ENCODE measurements at regions not wholly inside any gene's neighbourhood (a gene's known extent, or its start where the extent isn't known, plus 50 kb on each side); places are given as distances from the start of the nearest gene placed in this dataset.
"Not testable (repeated sequence)": the region's sequence is repeated elsewhere in the genome, so short reads cannot be mapped to it uniquely, and the experiment has no call there.

DNA sequence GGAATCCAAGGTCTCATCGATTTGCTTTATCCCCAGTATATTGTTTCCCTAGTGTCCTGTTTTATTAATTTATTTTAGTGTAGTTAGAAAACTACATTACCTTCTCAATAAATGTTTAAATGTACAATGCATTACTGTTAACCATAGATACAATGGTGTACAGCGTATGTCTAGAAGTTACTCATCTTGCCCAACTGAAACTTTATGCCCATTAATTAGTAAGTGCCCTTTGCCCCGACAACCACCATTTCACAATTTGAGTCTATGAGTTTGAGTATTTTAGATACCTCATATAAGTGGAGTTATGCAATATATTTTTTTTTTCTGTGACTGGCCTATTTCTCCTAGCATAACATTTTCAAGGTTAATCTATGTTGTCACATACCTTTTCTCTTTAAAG, 1343.0 kb upstream of the SLC39A10 start:
- H3K4me3 ChIP-seq (ENCODE audit: low read length): no peak overlapping the region
- H3K27me3 ChIP-seq (ENCODE audit: control insufficient read depth, insufficient read depth, low read length): no peaks in the 10 kb centered on the region
- H3K4me1 ChIP-seq (ENCODE audit: control insufficient read depth, insufficient read depth, low read length): no peaks in the 10 kb centered on the region
- H3K36me3 ChIP-seq (ENCODE audit: control insufficient read depth, insufficient read depth, low read length): no peaks in the 10 kb centered on the region
- no peak overlapping the region for H3K9ac ChIP-seq (ENCODE audit: low read length)
- no peak overlapping the region for H3K27ac ChIP-seq (ENCODE audit: low read depth, low read length)

DNA sequence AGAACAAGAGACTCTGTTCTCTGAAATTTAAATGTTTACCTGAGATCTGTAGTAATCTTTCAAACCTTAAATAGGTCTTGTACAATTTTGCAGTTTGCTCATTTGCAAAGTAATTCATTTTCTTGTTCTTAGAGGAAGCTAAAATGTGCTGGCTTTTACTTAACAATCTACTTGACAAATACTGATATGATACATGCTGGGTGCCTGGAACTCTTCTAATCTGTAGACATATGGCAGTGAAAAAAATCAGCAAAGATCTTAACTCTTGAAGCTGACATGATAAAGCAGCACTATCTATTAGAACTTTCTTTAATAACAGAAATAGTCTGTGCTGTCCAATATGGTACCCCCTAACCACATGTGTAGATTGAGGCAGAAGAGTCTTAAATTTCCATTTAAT, 1352.8 kb upstream of the SLC39A10 start:
- Histone ChIP-seq H3K36me3 (ENCODE audit: control insufficient read depth, insufficient read depth, low read length) (no peaks in the 10 kb centered on the region), H3K9ac (ENCODE audit: low read length) (no peak overlapping the region), H3K27ac (ENCODE audit: low read depth, low read length) (no peak overlapping the region), H3K27me3 (ENCODE audit: control insufficient read depth, insufficient read depth, low read length) (no peaks in the 10 kb centered on the region), H3K4me3 (ENCODE audit: low read length) (no peak overlapping the region), H3K4me1 (ENCODE audit: control insufficient read depth, insufficient read depth, low read length) (no peaks in the 10 kb centered on the region)

DNA sequence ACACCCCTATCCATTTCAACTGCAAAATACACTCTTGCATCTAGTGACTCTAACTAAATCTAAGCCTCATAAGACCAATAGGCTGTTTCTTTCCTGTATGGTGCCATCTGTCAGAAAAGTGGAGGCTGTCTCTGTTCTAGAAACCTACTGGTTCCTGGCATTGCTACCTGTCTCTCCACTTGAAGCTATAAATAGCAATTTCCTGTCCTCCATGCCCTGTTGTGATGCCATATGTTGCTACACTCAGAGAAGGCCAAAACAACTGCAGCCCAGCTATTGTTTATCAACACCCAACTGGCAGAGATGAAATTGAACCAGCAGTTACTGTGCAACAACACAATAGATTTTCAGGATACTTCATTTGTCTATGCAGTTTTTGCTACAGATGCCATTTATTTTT, 1355.1 kb upstream of the SLC39A10 start:
- Histone ChIP-seq H3K9ac (ENCODE audit: low read length) (no peak overlapping the region), H3K36me3 (ENCODE audit: control insufficient read depth, insufficient read depth, low read length) (no peaks in the 10 kb centered on the region), H3K4me1 (ENCODE audit: control insufficient read depth, insufficient read depth, low read length) (no peaks in the 10 kb centered on the region), H3K4me3 (ENCODE audit: low read length) (no peak overlapping the region), H3K27me3 (ENCODE audit: control insufficient read depth, insufficient read depth, low read length) (no peaks in the 10 kb centered on the region), H3K27ac (ENCODE audit: low read depth, low read length) (no peak overlapping the region)

DNA sequence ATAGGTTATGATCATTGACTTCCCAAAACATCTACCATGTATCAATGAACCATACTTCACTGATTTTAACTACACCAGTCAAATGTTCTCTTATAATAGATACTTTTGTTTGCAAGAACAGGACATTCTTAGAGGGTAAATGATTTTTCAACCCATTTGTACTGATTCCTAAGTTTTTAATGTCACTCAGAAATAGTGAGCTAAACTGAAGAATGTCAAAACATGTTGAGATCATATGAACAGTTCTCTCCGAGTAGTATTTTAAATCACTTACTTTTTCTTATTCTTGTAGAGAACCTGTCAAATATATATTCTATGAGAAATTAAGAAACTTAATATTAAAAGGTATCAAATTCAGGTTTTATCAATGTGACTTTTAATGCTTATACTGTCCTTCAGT, 1362.9 kb upstream of the SLC39A10 start:
- no peaks in the 10 kb centered on the region for H3K4me1 ChIP-seq (ENCODE audit: control insufficient read depth, insufficient read depth, low read length)
- no peaks in the 10 kb centered on the region for H3K27me3 ChIP-seq (ENCODE audit: control insufficient read depth, insufficient read depth, low read length)
- no peak overlapping the region for H3K9ac ChIP-seq (ENCODE audit: low read length)
- H3K4me3 ChIP-seq (ENCODE audit: low read length): no peak overlapping the region
- H3K36me3 ChIP-seq (ENCODE audit: control insufficient read depth, insufficient read depth, low read length): no peaks in the 10 kb centered on the region
- H3K27ac ChIP-seq (ENCODE audit: low read depth, low read length): no peak overlapping the region

DNA sequence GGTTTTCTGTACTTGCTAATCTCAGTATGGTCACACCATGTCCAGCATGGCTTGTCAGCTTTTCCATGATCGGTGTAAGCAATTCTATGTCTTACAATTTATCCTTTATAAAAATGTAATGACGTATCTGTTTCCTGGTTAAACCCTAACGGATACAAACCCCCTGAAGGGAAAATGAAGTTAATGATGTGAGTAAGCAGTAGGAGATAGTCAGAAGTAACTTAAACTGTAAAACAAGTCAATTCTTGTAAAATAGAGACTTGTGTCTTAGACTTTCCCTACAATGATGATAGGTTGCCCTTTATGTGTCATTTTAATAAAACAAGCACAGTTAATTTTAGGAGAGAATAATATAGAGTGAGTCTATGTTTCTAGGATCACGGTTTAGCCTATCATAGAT, 1365.9 kb upstream of the SLC39A10 start:
- H3K4me3 ChIP-seq (ENCODE audit: low read length): no peak overlapping the region
- H3K27ac ChIP-seq (ENCODE audit: low read depth, low read length): no peak overlapping the region
- no peaks in the 10 kb centered on the region for H3K36me3 ChIP-seq (ENCODE audit: control insufficient read depth, insufficient read depth, low read length)
- H3K9ac ChIP-seq (ENCODE audit: low read length): no peak overlapping the region
- no peaks in the 10 kb centered on the region for H3K27me3 ChIP-seq (ENCODE audit: control insufficient read depth, insufficient read depth, low read length)
- H3K4me1 ChIP-seq (ENCODE audit: control insufficient read depth, insufficient read depth, low read length): no peaks in the 10 kb centered on the region

DNA sequence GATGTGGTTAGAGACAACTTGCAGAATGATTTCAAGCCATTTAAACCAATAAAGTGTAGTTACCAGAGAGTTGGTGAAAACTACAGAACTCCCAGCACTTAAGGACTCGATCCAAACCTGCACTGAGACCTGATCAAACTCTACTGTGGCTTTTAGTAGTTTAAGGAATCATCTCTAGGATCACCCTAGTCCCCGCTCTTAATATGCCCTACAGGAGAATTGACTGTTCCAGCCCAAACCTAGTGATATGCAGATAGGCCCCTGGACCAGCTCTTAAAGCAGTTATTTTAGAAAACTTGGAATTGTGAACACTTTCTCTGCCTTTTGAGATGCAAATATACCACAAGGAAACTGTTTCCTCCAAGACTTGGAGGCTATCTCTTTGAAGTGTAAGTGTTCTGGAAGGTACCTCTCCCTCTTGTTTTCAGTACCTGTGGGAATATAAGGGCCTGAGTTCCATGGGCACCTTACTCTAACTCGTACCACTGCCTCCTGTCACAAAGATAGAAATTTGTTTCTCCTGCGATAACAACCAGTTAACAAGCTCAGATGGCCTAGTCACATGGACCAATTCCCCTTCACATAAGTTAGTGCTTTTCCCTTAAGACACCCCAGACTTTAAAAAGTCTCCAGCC, 1367.2 kb upstream of the SLC39A10 start:
- no peak overlapping the region for H3K4me3 ChIP-seq (ENCODE audit: low read length)
- H3K27me3 ChIP-seq (ENCODE audit: control insufficient read depth, insufficient read depth, low read length): no peaks in the 10 kb centered on the region
- no peaks in the 10 kb centered on the region for H3K36me3 ChIP-seq (ENCODE audit: control insufficient read depth, insufficient read depth, low read length)
- no peak overlapping the region for H3K27ac ChIP-seq (ENCODE audit: low read depth, low read length)
- H3K9ac ChIP-seq (ENCODE audit: low read length): no peak overlapping the region
- no peaks in the 10 kb centered on the region for H3K4me1 ChIP-seq (ENCODE audit: control insufficient read depth, insufficient read depth, low read length)

DNA sequence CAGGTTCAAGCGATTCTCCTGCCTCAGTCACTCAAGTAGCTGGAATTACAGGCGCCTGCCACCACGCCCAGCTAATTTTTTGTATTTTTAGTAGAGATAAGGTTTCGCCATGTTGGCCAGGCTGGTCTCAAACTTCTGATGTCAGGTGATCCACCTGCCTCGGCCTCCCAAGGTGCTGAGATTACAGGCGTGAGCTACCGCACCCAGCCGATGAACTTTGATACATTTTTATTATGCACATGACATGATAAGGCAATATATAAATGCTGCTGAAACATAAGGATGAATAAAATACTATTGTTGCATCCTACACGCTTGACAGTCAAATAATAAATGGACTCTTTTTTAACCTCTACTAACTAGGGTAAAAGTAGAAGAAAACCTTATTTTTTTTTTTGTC, 1380.4 kb upstream of the SLC39A10 start:
- not testable (repeated sequence) for H3K9ac ChIP-seq (ENCODE audit: low read length); H3K27ac ChIP-seq (ENCODE audit: low read depth, low read length); H3K27me3 ChIP-seq (ENCODE audit: control insufficient read depth, insufficient read depth, low read length); H3K4me1 ChIP-seq (ENCODE audit: control insufficient read depth, insufficient read depth, low read length); H3K4me3 ChIP-seq (ENCODE audit: low read length); H3K36me3 ChIP-seq (ENCODE audit: control insufficient read depth, insufficient read depth, low read length)

DNA sequence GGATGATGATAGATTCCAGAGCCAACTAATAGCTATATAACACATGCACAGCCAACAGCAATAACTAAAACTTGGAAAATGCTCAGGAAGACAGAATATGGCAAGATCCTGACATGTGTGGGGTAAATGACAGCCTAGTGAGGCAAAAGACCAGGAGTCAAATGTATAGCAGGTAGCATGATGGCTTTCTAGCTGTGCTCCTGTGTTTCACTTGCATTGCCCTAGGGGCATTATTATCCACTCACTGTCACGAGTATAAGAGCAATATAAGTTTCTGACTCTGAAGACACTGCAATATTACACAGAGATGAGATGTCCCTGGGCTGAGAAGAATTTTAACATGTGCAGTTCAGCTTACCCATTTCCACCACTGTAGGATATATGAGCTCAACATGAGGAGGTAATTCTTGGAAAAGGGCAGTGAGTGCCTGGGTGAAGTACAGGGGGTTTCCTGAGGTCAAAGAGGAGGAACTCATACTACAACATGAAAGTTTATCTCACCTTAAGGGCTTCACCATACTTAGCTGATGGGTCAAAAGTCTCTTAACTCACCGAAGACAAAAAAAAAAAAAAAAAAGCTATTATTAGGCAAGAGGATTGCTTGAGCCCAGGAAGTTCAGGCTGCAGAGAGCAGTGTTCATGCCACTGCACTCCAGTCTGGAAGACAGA, 1385.6 kb upstream of the SLC39A10 start:
- Histone ChIP-seq H3K4me3 (ENCODE audit: low read length) (no peak overlapping the region), H3K27me3 (ENCODE audit: control insufficient read depth, insufficient read depth, low read length) (no peaks in the 10 kb centered on the region), H3K4me1 (ENCODE audit: control insufficient read depth, insufficient read depth, low read length) (no peaks in the 10 kb centered on the region), H3K27ac (ENCODE audit: low read depth, low read length) (no peak overlapping the region), H3K9ac (ENCODE audit: low read length) (no peak overlapping the region), H3K36me3 (ENCODE audit: control insufficient read depth, insufficient read depth, low read length) (no peaks in the 10 kb centered on the region)

DNA sequence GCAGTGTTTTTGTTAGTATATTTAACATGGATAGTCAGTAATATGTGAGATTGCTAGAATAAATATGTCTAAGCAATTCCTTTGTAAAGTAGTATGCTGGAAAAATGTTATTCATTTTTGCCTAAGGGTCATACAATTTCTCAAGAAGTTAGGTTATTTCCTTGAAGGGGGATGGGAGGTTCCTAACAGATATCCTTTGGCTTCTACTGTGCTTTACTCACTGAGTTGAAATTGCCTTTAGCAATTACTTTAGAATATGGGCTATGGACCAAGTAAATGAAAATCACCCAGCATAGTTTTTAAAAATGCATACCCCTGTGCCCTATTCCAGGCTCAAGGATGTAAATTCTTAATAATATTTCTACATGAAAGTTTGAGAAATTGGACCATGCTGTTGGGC, 1386.4 kb upstream of the SLC39A10 start:
- H3K36me3 ChIP-seq (ENCODE audit: control insufficient read depth, insufficient read depth, low read length): no peaks in the 10 kb centered on the region
- H3K27me3 ChIP-seq (ENCODE audit: control insufficient read depth, insufficient read depth, low read length): no peaks in the 10 kb centered on the region
- H3K4me1 ChIP-seq (ENCODE audit: control insufficient read depth, insufficient read depth, low read length): no peaks in the 10 kb centered on the region
- H3K9ac ChIP-seq (ENCODE audit: low read length): no peak overlapping the region
- no peak overlapping the region for H3K4me3 ChIP-seq (ENCODE audit: low read length)
- H3K27ac ChIP-seq (ENCODE audit: low read depth, low read length): no peak overlapping the region

DNA sequence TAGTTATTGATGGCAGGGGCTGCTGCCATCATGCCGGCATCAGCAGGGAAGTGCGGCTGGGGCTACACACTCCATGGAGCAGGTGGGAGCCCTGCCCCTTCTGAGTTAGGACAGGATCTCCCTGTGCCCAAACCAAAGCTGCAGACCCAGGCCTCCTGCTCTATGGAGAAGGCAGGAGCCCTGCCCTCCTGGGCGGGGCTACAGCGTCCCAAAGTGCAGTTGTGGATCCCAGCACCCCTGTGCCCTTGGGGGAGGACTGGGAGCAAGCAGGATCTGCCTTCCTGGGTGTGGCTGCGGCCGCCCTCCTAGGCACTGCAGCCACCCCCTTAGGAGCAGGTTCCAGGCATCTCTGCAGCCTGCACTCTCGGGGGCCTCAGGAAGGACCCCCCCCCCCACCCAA, 1392.4 kb upstream of the SLC39A10 start:
- H3K4me1 ChIP-seq (ENCODE audit: control insufficient read depth, insufficient read depth, low read length): no peaks in the 10 kb centered on the region
- H3K27me3 ChIP-seq (ENCODE audit: control insufficient read depth, insufficient read depth, low read length): no peaks in the 10 kb centered on the region
- H3K4me3 ChIP-seq (ENCODE audit: low read length): no peak overlapping the region
- H3K9ac ChIP-seq (ENCODE audit: low read length): no peak overlapping the region
- no peaks in the 10 kb centered on the region for H3K36me3 ChIP-seq (ENCODE audit: control insufficient read depth, insufficient read depth, low read length)
- H3K27ac ChIP-seq (ENCODE audit: low read depth, low read length): no peak overlapping the region

DNA sequence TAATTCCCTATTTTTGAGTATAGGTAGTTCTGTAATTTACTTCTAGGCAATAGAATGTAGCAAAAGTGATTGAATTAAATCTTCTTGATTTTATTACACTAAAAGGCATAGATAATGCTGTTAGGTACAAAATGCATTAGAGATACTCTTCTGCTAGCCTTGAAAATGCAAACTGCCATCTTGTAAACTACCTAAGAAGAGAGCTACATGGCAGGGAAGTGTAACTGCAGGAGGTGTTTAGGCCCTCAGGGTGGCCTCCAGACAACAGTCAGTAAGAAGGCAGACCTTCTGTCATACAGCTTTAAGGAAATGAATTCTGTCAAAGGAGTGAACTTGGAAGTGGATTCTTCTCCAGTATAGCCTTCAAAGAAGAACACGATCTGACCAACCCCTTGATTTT, 1396.8 kb upstream of the SLC39A10 start:
- no peaks in the 10 kb centered on the region for H3K27me3 ChIP-seq (ENCODE audit: control insufficient read depth, insufficient read depth, low read length)
- H3K4me1 ChIP-seq (ENCODE audit: control insufficient read depth, insufficient read depth, low read length): no peaks in the 10 kb centered on the region
- H3K36me3 ChIP-seq (ENCODE audit: control insufficient read depth, insufficient read depth, low read length): no peaks in the 10 kb centered on the region
- H3K4me3 ChIP-seq (ENCODE audit: low read length): no peak overlapping the region
- no peak overlapping the region for H3K27ac ChIP-seq (ENCODE audit: low read depth, low read length)
- H3K9ac ChIP-seq (ENCODE audit: low read length): no peak overlapping the region

DNA sequence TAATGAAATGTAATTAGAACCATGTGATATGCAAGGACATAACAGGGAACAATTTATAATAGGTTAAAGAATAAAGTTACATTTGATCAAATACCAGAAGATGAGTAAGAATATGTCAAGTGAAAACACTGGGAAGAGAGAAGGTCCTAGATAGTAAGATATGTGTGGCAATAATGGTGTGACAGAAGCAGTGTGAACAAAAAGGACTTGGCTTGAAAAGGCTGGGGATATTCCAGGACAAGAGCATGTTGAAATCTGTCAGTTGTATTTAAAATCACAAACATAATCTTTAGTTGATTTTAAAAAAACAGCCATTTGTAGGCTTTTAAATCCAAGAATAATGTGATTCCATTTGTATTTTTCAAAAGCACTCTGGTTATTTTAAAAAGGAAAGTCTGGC, 1399.9 kb upstream of the SLC39A10 start:
- H3K4me3 ChIP-seq (ENCODE audit: low read length): no peak overlapping the region
- no peak overlapping the region for H3K27ac ChIP-seq (ENCODE audit: low read depth, low read length)
- no peak overlapping the region for H3K9ac ChIP-seq (ENCODE audit: low read length)
- no peaks in the 10 kb centered on the region for H3K36me3 ChIP-seq (ENCODE audit: control insufficient read depth, insufficient read depth, low read length)
- no peaks in the 10 kb centered on the region for H3K27me3 ChIP-seq (ENCODE audit: control insufficient read depth, insufficient read depth, low read length)
- no peaks in the 10 kb centered on the region for H3K4me1 ChIP-seq (ENCODE audit: control insufficient read depth, insufficient read depth, low read length)

DNA sequence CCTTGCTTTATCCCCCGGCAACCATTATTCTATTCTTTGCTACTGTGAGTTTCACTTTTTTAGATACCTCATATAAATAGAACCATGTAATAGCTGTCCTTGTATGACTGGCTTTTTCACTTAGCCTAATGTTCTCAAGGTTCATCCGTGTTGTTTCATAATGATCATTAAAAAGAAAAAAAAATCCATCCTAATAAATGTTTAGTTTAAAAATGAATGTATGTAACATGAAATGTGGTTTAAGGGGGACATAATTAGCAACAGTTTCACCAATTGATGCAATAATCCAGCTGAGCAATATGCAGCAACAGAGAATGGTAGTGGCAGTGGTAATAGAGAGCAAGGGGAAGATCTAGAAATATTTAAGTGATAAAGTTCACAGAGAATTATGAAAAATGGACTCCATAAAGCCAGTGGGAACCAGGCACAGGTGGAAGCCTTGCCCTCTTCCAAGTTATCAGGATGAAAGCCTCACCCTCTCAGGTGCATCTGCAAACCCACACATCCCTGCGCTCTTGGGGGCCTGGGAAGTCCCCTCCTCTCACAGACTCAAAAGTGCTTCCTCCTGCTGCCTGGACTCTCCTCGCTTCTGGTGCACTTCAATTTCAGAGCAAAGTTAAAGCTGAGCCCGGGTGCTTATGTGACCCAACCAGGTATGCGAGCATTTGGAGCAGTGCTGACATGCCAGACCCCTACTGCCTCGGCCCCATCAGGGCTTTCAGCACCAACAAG, 1403.3 kb upstream of the SLC39A10 start:
- no peak overlapping the region for H3K4me3 ChIP-seq (ENCODE audit: low read length)
- no peaks in the 10 kb centered on the region for H3K4me1 ChIP-seq (ENCODE audit: control insufficient read depth, insufficient read depth, low read length)
- no peaks in the 10 kb centered on the region for H3K36me3 ChIP-seq (ENCODE audit: control insufficient read depth, insufficient read depth, low read length)
- H3K27me3 ChIP-seq (ENCODE audit: control insufficient read depth, insufficient read depth, low read length): no peaks in the 10 kb centered on the region
- H3K9ac ChIP-seq (ENCODE audit: low read length): no peak overlapping the region
- H3K27ac ChIP-seq (ENCODE audit: low read depth, low read length): no peak overlapping the region
